NCI-H460 (cell line): ENCODE measurements at regions not wholly inside any gene's neighbourhood (a gene's known extent, or its start where the extent isn't known, plus 50 kb on each side); places are given as distances from the start of the nearest gene placed in this dataset.
A peak's percentile ranks its signal among the peaks of the same experiment; 100 is the strongest.
"Not testable (repeated sequence)": the region's sequence is repeated elsewhere in the genome, so short reads cannot be mapped to it uniquely, and the experiment has no call there.

Source experiments
- DNase-seq: peaks from one replicate; pipeline ENCODE4 v3.0.0-alpha.2; 2016; ENCODE audit warnings: low read depth; ENCODE audit errors: extremely low read depth

DNA sequence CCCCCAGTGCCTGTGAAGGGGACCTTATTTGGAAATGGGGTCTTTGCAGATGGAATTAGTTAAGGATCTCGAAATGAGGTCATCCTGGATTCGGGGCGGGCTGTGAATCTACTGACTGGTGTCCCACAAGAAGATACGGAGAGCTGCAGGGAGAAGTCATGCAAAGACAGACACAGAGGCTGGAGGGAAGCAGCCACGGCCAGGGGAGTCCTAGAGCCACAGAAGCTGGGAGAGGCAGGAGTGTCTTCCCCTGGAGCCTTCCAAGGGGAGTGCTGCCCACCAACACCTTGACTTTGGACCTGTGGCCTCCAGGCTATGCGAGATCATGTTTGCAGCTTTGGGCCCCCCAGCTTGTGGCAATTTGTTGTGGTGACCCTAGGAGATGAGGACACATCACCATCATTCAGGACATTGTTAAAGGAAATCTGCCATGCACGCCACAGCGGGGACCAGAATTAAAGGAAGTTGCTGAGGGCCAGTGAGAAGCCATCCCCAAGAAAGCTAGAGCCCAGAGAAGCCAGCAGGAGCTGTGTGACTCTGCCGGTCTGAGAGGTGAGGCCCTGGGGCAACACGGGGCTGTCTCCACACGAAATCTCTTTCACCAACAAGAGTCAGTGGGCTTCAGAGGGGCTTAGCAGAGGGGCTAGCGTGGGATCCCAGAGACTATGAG is 434.7 kb downstream of the BRD1 start:
- DNase-seq: no peak

DNA sequence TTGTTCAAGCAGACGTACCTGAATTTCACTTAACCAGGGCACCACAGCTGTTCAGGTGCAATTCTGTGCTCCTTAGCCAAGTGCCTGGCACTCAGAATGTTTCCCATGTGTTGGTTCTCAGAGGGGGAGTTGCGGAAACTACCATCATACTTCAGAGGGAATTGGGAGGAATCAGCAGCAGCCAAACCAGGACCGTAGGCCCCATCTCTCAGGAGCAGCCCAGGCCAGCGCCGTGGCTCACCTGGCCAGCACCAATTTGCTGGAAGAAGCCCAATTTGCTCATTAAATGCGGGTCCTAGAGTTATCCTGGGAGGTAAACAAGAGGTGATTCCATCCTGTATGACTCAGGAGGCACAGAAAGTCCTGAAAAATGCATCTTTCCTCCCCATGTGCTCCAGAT is 435.4 kb downstream of the BRD1 start:
- no peak for DNase-seq

DNA sequence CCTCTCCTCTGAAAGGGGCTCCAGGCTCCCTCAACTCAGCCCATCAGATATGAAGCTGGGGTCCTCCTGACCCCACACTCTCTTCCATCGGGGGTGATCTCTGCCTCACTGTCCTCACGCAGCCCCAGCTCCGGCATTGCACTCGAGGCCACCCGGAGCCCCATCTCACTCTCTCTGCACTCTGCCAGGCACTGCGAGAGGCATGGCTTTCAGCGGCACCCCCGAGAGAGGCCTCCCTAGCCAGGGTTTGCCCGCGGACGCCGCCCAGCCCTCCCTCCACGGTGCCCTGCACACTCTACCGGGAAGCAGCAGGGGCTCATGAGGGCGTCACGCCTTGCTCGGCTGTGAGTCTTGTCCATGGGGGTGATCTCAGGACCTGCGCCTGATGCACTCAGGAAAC is 436.2 kb downstream of the BRD1 start:
- no peak for DNase-seq

DNA sequence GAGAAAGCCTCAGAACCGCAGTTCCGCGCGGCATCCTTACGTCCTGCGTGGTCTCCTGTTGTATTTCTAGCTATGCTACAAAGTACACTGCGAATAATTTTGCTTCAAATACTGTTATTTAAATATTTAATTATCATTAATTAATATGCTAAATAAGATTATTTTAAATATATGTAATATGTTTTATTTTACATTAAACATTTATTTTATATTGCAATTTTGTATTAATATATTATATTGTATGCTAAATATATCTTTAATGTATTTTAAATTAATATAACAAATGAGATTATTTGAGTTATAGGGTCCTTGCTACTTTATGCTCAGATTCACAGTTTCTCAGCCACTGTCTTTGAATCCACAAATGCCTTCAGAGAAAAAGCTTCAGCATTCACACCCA is 436.7 kb downstream of the BRD1 start:
- no peak for DNase-seq

DNA sequence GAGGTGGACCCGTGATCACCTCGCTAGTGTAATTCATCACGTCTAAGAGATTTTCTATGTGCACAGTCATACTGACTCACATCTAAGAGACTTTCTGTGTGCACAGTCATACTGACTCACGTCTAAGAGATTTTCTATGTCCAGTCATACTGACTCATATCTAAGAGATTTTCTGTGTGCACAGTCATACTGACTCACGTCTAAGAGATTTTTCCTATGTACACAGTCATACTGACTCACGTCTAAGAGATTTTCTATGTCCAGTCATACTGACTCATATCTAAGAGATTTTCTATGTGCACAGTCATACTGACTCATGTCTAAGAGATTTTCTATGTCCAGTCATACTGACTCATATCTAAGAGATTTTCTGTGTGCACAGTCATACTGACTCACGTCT is 443.8 kb downstream of the BRD1 start:
- not testable (repeated sequence) for DNase-seq

DNA sequence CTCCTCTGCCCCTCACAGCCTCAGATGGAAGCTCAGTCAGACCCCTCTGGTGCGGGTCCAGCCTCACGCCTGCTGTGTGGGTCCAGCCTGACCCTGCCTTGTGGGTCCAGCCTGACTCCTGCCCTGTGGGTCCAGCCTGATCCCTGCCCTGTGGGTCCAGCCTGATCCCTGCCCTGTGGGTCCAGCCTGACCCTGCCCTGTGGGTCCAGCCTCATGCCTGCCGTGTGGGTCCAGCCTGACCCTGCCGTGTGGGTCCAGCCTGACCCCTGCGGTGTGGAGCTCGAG is 445.3 kb downstream of the BRD1 start:
- no peak for DNase-seq

DNA sequence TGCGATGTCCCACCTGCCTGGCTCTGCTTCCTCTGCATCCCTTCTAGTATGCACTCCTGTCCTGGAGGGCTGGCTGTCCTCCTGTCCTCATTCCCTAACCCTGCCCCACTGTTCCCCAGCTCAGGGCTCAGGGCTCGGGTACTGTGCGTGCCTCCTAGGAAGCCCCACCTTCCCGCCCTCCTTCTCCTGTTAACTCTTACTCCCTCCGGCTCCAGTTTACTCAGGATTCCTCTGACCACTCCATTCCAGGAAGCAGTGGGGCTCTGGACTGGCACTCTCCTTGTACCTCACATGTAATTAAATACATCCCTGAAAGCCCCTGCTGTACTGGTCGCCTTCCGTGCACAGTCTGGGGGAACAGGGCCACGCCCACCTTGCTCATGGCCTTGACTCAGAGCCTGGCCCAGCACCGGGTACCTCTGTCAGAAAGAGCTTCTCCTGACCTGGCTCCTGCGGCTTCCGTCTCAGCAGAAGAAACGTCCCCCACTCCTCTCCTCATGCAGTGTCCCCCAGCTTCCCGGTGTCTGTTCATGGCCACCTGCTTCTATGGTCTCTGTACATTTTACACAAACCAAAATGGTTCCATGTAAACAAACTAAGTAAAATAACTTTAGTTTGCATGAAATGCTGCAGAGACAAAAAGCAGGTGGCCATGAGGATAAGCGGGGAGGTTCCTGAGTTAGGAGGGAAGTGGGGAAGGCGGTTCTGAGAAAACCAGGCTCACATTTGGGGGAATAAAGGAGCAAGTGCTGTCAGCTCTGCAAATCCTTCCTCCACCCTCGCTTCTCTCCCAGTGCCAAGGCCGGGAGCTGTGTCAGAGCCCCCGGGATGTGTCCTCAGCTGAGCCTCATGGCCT is 445.9 kb downstream of the BRD1 start:
- DNase-seq: no peak

DNA sequence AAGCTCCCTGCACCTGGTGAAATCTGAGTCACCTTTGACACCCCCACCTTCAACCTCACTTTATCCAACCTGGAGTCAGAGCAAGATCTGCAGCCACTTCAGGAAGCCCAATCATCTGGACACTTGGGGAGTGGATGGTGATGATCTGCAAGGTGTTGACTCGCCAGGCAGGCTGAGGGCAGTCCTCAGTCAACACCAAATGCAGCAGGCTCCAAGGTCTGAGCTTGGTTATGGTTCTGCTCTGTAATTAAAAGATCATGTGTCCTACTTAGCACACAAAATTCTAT is 446.9 kb downstream of the BRD1 start:
- DNase-seq: no peak

DNA sequence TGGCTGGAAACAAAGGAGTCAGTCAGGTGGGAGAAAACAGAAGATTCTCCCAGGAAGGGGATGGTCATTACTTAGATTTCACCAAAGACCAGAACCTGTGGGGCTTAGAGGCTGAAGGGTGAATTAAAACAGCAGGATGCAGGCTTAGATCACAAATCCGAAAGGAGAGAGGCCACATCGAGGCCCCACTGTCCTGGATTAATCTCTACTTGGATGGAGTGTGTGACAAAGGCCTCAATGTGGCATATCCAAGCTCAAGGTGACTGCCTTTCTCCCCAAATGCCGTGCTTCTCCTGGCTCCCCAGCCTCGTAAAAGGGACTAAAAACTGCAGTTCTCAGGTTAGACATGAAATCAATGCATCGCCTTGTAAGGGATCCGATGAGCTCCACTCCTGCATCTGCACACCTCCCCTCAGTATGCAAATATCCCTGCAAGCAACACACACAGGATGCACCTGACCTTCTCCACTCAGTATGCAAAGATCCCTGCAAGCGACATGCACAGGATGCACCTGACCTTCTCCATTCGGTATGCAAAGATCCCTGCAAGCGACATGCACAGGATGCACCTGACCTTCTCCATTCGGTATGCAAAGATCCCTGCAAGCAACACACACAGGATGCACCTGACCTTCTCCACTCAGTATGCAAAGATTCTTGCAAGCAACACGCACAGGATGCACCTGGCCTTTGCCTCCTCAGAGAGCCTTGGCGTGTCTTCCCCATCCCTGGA is 447.4 kb downstream of the BRD1 start:
- no peak for DNase-seq

DNA sequence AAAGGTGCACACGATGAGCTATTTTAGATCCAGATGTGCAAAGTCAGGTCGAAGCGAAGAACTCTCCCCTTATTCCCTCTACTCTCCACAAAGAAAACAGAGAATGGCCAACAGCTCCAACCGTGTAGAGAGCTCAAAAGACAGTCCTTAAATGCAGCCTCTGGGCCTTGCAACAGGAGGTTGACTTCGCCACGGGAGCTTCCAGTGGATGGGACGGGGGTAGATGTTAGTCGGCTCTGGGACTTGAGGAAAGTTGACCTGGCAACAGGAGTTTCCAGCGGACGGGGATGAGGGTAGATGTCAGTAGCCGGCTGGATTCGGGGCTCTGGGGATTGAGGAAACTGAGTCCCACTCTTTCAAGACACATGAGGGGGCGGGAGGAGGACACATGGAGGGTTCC is 450.4 kb downstream of the BRD1 start:
- no peak for DNase-seq

DNA sequence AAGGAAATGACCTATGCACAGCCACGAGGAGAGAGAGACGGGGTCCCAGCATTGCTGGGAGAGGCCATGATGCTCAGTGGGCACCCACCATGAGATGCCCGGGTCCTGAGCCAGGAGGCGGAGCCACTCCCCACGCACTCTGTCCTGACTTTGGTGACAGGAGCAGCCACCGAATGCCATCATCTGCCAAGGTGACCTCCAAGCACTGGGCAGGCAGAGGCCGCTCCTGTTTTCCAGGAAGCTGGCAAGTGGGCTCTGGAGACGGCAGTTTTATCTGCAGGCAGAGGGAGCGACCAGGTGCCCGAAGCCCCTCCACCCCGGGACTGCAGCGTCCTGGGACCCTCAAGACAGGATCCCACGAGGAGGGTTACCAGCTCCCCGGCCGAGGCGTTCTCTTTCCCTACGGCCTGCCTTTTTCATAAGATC is 453.9 kb downstream of the BRD1 start:
- no peak for DNase-seq

DNA sequence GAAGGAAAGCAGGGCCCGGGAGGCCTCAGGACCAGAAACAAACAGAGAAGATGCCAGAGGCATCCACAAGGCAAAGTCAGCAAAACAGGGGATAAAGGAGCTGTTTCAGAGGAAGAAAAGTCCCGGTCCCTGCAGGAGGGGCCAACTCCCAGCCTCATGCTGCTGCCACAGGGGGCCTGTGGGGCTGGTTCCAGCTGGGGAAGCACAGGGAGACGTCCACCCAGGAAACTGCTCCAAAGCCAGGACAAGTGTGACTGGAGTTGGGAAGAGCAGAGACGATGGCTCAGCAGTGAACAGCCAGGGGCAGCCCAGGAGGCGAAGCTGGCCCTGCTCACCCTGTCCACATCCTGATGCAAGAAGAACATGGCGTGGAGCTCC is 454.4 kb downstream of the BRD1 start:
- DNase-seq: no peak

DNA sequence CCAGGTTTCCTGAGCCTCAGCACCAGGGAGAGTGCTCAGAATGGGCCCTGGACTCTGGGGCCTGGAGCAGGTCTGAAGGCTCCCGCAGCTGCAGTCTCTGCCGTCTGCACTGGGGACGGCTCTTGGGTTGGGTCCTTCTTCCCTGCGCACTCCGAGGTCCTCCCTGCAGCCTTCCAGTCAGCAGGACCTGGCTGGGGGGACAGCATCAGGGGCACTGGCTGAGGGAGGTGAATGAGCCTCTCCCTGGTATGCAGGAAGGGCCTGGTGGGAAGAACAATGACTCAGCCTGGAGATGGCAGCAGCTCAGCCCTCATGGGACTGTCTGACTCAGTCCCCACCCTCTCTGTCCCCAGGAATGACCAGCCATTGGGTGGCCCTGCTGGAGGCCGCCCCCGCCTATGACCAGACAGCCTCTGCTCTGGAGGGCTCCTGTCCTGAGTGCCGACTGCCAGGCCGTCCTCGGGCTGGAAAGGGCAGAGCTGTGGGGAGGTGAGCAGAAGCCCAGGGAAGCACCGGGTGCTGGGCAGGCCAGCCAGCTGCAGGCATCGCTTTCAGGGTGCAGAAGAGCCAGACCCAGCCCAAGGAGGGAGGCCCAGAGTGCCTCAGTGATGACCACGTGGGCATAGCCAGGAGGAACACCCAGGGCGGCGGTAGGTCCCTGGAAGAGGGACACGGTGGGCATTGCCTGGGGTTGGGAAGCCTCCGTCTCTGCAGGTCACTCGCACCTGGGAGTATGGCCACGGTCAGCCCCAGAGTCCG is 455.0 kb downstream of the BRD1 start:
- DNase-seq: peak; percentile 17

DNA sequence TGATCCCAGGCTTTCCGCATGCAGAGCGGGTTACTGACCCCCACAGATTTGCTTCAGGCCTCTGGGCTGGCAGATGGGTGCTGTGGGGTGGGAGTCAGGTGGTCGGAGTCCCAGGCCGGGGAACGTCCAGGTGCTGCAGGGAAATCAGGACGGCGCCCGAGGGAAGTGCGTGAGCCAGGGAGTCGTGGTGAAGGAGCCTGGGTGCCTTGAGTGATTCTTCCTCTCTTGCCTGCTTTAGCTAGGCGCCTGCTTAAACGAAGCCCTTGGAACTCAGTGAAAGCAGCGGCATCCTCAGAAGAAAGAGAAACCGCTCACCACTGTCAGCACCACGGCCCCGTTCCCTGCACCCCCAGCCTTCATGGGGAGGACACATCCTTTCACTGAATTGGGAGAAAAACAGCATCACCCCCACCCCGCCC is 455.6 kb downstream of the BRD1 start:
- DNase-seq: no peak

DNA sequence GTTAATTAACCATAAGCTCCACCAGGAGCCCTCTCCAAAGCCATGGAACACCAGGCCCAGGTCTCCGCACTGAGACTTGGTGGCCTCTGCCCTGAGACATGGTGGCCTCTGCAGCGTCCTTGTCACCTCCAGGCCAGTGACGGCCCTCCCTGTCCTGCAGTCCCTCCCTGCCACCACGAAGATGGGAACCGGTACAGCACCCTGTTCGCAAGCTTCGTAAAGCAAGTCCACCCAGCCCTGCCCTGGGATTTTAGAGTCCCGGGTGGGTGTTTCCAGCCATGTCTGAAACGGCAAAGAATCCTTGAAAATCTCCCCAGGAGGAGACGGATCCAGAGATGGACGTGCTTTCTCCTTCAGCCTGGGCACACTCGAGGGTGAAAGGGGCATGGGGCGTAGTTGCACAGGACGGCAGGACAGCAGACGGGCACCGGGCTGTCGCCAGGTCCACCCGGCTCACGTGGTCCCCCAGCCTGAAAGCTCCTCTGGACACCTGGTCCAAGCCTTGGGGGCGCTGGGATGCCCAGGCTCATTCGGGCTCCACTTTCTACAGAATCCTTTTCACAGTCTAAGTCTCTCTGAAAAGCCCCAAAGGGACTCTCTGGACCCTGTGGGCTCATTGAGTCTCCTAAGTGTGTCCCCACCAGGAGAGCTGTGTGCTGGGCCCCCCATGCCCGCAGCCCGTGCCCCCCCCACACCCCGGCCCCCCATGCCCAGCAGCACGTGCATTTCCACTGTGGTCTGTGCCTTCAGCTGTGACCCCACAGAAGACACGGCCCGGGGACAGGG is 456.2 kb downstream of the BRD1 start:
- no peak for DNase-seq

DNA sequence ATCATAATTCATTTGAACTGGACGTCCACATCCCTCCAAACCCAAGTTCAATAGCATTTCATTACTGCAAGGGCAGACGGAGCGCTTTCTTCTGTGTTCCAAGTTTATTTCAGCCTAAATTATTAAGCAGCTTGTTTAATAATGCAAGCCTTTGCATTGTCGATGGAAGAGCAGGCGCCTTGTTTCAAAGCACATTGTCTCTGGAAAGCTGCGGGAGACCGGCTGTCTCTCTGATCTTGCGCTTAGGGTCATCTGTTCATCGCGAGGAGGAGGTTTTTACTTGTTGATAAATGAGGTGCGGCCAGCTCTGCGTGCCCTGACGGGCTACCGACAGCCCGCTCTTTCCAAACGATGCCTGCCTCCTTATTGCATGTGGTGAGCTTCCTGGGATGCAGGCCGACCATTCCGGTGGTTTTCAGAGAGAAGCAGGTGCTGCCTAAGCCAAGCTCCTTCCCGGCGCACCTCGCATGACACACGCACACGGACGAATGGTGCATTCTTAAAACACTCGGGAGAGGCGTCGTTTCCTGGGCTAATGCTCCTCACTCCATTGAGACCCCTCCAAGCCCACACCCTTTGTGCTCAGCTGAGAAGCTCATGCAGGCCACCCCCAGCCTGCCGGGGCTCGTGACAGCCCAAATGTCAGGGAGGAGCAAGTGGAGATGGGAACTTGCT is 456.9 kb downstream of the BRD1 start:
- no peak for DNase-seq

DNA sequence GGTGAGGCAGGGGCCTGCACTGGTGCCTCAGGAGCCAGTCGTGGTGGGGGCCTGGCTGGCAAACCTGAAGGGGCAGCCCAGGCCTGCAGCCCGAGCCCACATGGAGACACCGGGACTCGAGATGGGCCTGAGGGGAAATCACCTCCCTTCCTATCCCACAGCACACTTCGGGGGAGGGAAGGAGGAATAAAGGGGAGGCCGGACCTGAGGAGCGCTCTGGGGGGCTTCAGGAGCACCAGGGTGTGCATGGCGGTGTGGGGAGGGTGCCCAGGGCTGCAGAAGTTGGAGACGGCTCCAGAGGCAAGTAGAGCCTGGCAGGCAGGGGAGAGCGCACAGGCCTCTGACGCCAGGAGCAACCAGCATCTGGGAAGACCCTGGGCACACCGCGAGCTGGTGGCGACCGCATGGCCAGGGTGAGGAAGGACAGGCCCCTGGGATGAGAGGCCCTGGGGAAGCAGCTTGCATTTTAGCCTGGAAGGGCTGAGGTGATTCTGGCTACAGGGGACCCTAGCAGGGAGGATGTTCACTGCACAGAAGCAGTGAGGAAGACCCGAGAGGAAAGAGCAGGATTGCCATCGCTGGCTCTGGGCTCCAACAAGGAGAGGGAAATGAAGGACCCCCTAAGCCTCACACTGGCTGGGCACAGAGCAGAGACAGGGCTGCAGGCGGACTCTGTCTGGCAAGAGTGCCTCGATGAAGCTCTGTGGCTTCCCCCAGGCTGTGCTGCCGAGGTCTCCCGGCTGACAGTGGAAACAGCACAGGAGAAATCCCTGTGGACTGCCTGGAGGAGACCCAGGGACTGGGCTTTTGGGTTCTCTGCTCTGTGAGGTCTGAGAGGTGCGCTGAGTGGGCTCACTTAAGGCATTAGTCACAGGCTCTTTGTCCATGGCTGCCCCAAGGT is 457.7 kb downstream of the BRD1 start:
- DNase-seq: no peak

DNA sequence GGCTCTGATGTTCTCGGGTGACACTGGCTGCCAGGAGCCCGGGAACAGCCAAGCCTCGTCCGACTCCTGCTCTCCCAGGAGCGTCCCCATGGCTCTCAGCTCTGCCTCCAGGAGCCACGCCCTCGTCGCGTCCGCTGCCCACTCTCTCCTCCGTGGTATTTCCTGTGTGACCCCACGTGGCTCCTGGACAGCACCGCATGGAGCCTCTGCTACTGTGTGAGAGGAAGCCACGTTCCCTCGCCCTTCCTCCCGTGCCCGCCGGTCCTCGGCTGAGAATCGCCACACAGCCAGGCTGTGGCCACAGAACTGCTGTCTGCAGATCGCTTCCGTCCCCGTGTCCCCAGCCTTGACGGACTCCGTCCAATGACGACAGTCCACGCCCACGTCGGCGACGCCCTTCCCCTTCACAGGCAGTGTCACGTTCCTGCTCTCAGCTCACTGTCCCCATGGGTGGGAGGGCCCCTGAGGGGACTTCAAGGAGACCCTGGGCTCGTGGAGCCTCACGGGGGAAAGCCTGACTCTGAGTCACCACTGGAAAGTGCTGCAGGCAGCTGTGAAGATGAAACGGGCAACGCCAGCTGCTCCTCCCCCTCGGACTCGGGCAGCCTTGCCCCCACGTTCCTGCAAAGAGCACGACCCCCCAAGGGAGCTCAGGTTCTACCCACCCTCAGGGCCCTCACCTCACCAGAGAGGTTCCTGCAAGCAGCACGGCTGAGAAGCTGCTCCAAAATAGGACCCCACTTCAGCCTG is 458.5 kb downstream of the BRD1 start:
- no peak for DNase-seq
